Activated CD8-positive, alpha-beta memory T cell treated with anti-CD3 and anti-CD28 coated beads, Interleukin-2, amount 50 U/mL, for 24 hours (primary cell): ENCODE measurements at regions not wholly inside any gene's neighbourhood (a gene's known extent, or its start where the extent isn't known, plus 50 kb on each side); places are given as distances from the start of the nearest gene placed in this dataset.
"Not testable (repeated sequence)": the region's sequence is repeated elsewhere in the genome, so short reads cannot be mapped to it uniquely, and the experiment has no call there.

Experiments used
- DNase-seq: peaks from one replicate; pipeline ENCODE4 v3.0.0-alpha.2; 2020; ENCODE audit errors: extremely low read depth

GRCh38 chr9:30771760-30772159, 1612.7 kb upstream of the ACO1 start:
- DNase-seq, result no peak

- DNase-seq, result no peak
Measured at GRCh38 chr9:30773427-30773826, 1611.0 kb upstream of the ACO1 start.

GRCh38 chr9:30774326-30774725, 1610.1 kb upstream of the ACO1 start:
- no peak for DNase-seq

- no peak for DNase-seq
Measured at GRCh38 chr9:30775236-30775635, 1609.2 kb upstream of the ACO1 start.

- no peak for DNase-seq
Measured at GRCh38 chr9:30796764-30797163, 1587.7 kb upstream of the ACO1 start.

GRCh38 chr9:30799527-30800101, 1584.8 kb upstream of the ACO1 start:
- no peak for DNase-seq

- no peak for DNase-seq
Measured at GRCh38 chr9:30800421-30800820, 1584.0 kb upstream of the ACO1 start.

- no peak for DNase-seq
Measured at GRCh38 chr9:30812821-30813220, 1571.6 kb upstream of the ACO1 start.

GRCh38 chr9:30815585-30815984, 1568.9 kb upstream of the ACO1 start:
- DNase-seq, result no peak

- no peak for DNase-seq
Measured at GRCh38 chr9:30845136-30845535, 1539.3 kb upstream of the ACO1 start.

- DNase-seq, result no peak
Measured at GRCh38 chr9:30846651-30847050, 1537.8 kb upstream of the ACO1 start.

- DNase-seq, result no peak
Measured at GRCh38 chr9:30851600-30851999, 1532.8 kb upstream of the ACO1 start.

- DNase-seq, result no peak
Measured at GRCh38 chr9:30900706-30901105, 1483.7 kb upstream of the ACO1 start.

- no peak for DNase-seq
Measured at GRCh38 chr9:30913331-30913730, 1471.1 kb upstream of the ACO1 start.

GRCh38 chr9:30915451-30915850, 1469.0 kb upstream of the ACO1 start:
- DNase-seq, result no peak

GRCh38 chr9:30925126-30925525, 1459.3 kb upstream of the ACO1 start:
- DNase-seq, result no peak

GRCh38 chr9:30925635-30926034, 1458.8 kb upstream of the ACO1 start:
- no peak for DNase-seq

- no peak for DNase-seq
Measured at GRCh38 chr9:30928045-30928444, 1456.4 kb upstream of the ACO1 start.

- DNase-seq, result no peak
Measured at GRCh38 chr9:30932226-30932625, 1452.2 kb upstream of the ACO1 start.

GRCh38 chr9:30935730-30936129, 1448.7 kb upstream of the ACO1 start:
- no peak for DNase-seq

- no peak for DNase-seq
Measured at GRCh38 chr9:30937106-30937505, 1447.3 kb upstream of the ACO1 start.

GRCh38 chr9:30942852-30943251, 1441.6 kb upstream of the ACO1 start:
- not testable (repeated sequence) for DNase-seq

- no peak for DNase-seq
Measured at GRCh38 chr9:30943446-30944224, 1440.8 kb upstream of the ACO1 start.

GRCh38 chr9:30944225-30944569, 1440.2 kb upstream of the ACO1 start:
- DNase-seq, result no peak
